HAP-1 (cell line): ENCODE measurements at regions not wholly inside any gene's neighbourhood (a gene's known extent, or its start where the extent isn't known, plus 50 kb on each side); places are given as distances from the start of the nearest gene placed in this dataset.
"Not testable (repeated sequence)": the region's sequence is repeated elsewhere in the genome, so short reads cannot be mapped to it uniquely, and the experiment has no call there.

Experiments used
- DNase-seq, 2 experiments: peaks; one replicate each; pipeline ENCODE4 v3.0.0-alpha.2; 2016 to 2020; ENCODE audit warnings: low spot score in 2 of 2
- H3K27me3 ChIP-seq: fragments of 250-450 bp; sonication (Bioruptor Pico); 2 replicates; pipeline ENCODE4 v1.5.1; 2020; ENCODE audit warnings: low read depth, mild to moderate bottlenecking, moderate library complexity
- H3K36me3 ChIP-seq: fragments of 250-450 bp; sonication (Bioruptor Pico); replicated peaks from 2 replicates; pipeline ENCODE4 v1.5.1; 2020; ENCODE audit warnings: mild to moderate bottlenecking
- H3K4me1 ChIP-seq: fragments of 250-450 bp; sonication (Bioruptor Pico); 2 replicates; pipeline ENCODE4 v1.5.1; 2020; ENCODE audit warnings: mild to moderate bottlenecking
- H3K4me3 ChIP-seq: fragments of 250-450 bp; sonication (Bioruptor Pico); 2 replicates; pipeline ENCODE4 v1.5.1; 2020; ENCODE audit warnings: mild to moderate bottlenecking, moderate library complexity
- H3K9me3 ChIP-seq: fragments of 250-450 bp; sonication (Bioruptor Pico); 2 replicates; pipeline ENCODE4 v1.5.1; 2020; ENCODE audit warnings: mild to moderate bottlenecking, moderate library complexity
- in situ Hi-C: fragments of 300-500 bp; cut with MboI; formaldehyde crosslinking; loops from 3 replicates; pipeline ENCODE4 v1.14.3; 2020; ENCODE audit warnings: low sequenced_read_pairs, inconsistent platforms, mixed read lengths

DNA sequence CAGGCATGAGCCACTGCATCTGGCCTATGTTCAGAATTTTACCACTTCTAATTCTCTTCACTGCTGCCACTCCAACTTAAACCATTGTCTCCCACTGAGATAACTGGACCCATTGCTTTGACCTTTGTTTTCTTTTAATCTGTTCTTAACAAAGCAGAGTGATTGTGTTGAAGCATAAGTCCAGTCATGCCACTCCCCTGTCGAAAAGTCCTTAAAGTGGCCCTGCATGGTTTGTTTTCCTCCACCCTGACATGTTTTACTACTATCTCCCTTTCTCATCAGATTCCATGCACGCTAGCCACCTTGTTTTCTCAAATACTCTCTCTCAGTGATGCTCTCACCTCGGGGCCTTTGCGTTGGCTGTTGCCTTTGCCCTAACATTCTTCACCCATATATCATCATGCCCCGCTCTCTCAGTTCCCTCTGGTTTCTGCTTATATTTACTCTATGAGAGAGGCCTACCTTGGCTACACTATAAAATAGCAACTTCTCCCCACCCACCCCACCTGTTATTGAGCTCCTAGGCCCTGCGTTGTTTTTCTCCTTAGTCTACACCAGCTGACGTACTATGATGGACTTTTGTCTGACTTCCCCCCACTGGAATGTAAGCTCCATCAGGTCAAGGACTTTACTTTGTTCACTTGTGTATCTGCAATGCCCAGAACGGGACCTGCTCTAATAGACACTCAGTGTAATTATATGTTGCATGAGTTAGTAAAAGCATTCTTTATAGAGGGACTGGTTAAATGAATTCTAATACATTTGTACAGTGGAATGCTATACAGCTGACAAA, 75.6 kb upstream of the GARIN1A start:
- H3K36me3 ChIP-seq, H3K27me3 ChIP-seq, in situ Hi-C loops, H3K4me1 ChIP-seq, H3K9me3 ChIP-seq, H3K4me3 ChIP-seq: not testable (repeated sequence)
- DNase-seq = peak in 1 of 2 experiments; percentile 31

DNA sequence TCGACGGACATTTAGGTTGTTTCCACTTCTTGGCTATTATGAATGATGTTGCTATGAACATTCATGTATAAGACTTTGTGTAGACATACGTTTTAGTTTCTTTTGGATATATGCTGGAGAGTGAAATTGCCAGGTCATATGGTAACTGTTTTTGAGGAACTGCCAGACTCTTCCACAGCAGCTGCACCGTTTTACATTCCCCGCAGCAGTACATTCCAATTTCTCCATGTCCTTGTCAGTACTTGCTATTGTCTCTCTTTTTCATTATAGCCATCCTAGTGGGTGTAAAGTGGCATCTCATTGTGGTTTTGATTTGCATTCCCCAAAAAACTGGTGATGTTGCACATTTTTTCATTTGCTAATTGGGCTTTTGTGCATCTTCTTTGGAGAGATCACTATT, 73.1 kb upstream of the GARIN1A start:
- H3K36me3 ChIP-seq, H3K9me3 ChIP-seq, H3K27me3 ChIP-seq, in situ Hi-C loops, H3K4me3 ChIP-seq, DNase-seq: not testable (repeated sequence)
- H3K4me1 ChIP-seq = peaks cover 15% of the 10 kb centered on the region

GRCh38 chr7:128608678-128609421, 63.2 kb upstream of the GARIN1A start:
- not testable (repeated sequence) for H3K9me3 ChIP-seq, H3K4me3 ChIP-seq, H3K4me1 ChIP-seq, H3K27me3 ChIP-seq, H3K36me3 ChIP-seq
- in situ Hi-C loops = loop anchor here (5.0 kb wide), 1 partner anchor 268 kb away; no protein-coding TSS in a partner anchor
- peak; percentile 37 to 56 for DNase-seq

DNA sequence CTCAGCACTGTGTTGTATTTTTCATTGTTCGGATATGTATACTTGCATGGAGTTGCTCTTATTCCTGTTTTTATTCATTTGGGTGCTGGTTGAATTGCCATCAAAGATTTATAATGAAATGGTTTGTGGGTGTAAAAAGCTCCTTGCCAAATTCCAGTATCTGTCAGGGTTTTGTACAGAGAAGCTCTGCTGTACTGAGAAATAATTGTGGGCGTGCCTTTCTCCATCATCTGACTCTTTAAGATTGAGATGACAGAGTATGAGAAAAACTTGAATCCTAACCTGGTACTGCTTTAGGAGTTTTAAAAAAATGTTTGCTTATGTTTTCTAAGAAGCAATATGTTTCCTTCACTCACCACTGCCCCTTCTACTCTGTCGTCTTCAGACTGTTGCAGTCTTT, 58.7 kb upstream of the GARIN1A start:
- H3K9me3 ChIP-seq, H3K4me1 ChIP-seq, H3K4me3 ChIP-seq, in situ Hi-C loops, H3K27me3 ChIP-seq, DNase-seq: not testable (repeated sequence)
- peaks cover 17% of the 10 kb centered on the region for H3K36me3 ChIP-seq

- H3K9me3 ChIP-seq, H3K4me1 ChIP-seq, in situ Hi-C loops, H3K4me3 ChIP-seq, DNase-seq, H3K27me3 ChIP-seq: not testable (repeated sequence)
- peaks cover 18% of the 10 kb centered on the region for H3K36me3 ChIP-seq
Measured at GRCh38 chr7:128614812-128615211, 57.3 kb upstream of the GARIN1A start.

DNA sequence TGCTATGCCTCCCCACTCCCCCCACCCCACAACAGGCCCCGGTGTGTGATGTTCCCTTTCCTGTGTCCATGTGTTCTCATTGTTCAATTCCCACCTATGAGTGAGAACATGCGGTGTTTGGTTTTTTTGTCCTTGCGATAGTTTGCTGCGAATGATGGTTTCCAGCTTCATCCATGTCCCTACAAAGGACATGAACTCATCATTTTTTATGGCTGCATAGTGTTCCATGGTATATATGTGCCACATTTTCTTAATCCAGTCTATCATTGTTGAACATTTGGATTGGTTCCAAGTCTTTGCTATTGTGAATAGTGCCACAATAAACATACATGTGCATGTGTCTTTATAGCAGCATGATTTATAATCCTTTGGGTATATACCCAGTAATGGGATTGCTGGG, 55.3 kb upstream of the GARIN1A start:
- in situ Hi-C loops, H3K9me3 ChIP-seq, H3K4me3 ChIP-seq, H3K27me3 ChIP-seq, DNase-seq, H3K4me1 ChIP-seq: not testable (repeated sequence)
- H3K36me3 ChIP-seq = peaks cover 25% of the 10 kb centered on the region
